Cardiac septum (tissue), 1 donor: ENCODE measurements at regions not wholly inside any gene's neighbourhood (a gene's known extent, or its start where the extent isn't known, plus 50 kb on each side); places are given as distances from the start of the nearest gene placed in this dataset.

ENCODE experiments used
- DNase-seq: peaks from one replicate; pipeline ENCODE4 v3.0.0-alpha.2; 2020; ENCODE audit warnings: low spot score
- intact Hi-C: fragments of 100-400 bp; cut with DNase I; formaldehyde crosslinking; loops from one replicate; pipeline ENCODE4 v1.14.0; 2022
- donor health status: DM: no; HTN: no; CAD: no.

GRCh38 chr1:101314244-101314643 lies 77.4 kb downstream of the S1PR1 start:
- no peak for DNase-seq
- intact Hi-C loops = no loop called here

GRCh38 chr1:101316256-101316655 lies 79.4 kb downstream of the S1PR1 start:
- intact Hi-C loops = no loop called here

GRCh38 chr1:101316799-101317198 lies 80.0 kb downstream of the S1PR1 start:
- intact Hi-C loops = no loop called here
- DNase-seq = no peak

More at GRCh38 chr1:101316256-101316655, 79.4 kb downstream of the S1PR1 start:
- DNase-seq = no peak

- no peak for DNase-seq
- intact Hi-C loops = no loop called here
Observed at GRCh38 chr1:101317590-101317989, 80.8 kb downstream of the S1PR1 start.

- intact Hi-C loops = no loop called here
- DNase-seq = no peak
Observed at GRCh38 chr1:101323535-101323934, 86.7 kb downstream of the S1PR1 start.

- no peak for DNase-seq
- intact Hi-C loops = no loop called here
Observed at GRCh38 chr1:101325144-101325543, 88.3 kb downstream of the S1PR1 start.

- no peak for DNase-seq
- intact Hi-C loops = no loop called here
Observed at GRCh38 chr1:101330427-101331130, 93.8 kb downstream of the S1PR1 start.

- DNase-seq = no peak
- intact Hi-C loops = no loop called here
Observed at GRCh38 chr1:101331794-101332193, 95.0 kb downstream of the S1PR1 start.

GRCh38 chr1:101332633-101333032 lies 95.8 kb downstream of the S1PR1 start:
- DNase-seq = no peak
- intact Hi-C loops = no loop called here

- intact Hi-C loops = no loop called here
- DNase-seq = no peak
Observed at GRCh38 chr1:101333186-101333585, 96.4 kb downstream of the S1PR1 start.

- DNase-seq = no peak
- intact Hi-C loops = no loop called here
Observed at GRCh38 chr1:101337968-101338367, 101.1 kb downstream of the S1PR1 start.

- DNase-seq = no peak
Observed at GRCh38 chr1:101338714-101339430, 102.1 kb downstream of the S1PR1 start.

GRCh38 chr1:101344745-101345144 lies 107.9 kb downstream of the S1PR1 start:
- intact Hi-C loops = no loop called here
- DNase-seq = no peak

More at GRCh38 chr1:101338714-101339430, 102.1 kb downstream of the S1PR1 start:
- intact Hi-C loops = no loop called here

- intact Hi-C loops = no loop called here
- no peak for DNase-seq
Observed at GRCh38 chr1:101346419-101346818, 109.6 kb downstream of the S1PR1 start.

GRCh38 chr1:101356013-101356412 lies 119.2 kb downstream of the S1PR1 start:
- intact Hi-C loops = loop anchor here (2.0 to 5.0 kb wide), 2 partner anchors 49 to 435 kb away; no protein-coding TSS in a partner anchor
- no peak for DNase-seq

- intact Hi-C loops = loop anchor here (2.0 to 5.0 kb wide), 2 partner anchors 50 to 436 kb away; no protein-coding TSS in a partner anchor
- no peak for DNase-seq
Observed at GRCh38 chr1:101356604-101357443, 120.0 kb downstream of the S1PR1 start.

- DNase-seq = no peak
- intact Hi-C loops = loop anchor here (2.0 to 5.0 kb wide), 2 partner anchors 50 to 437 kb away; no protein-coding TSS in a partner anchor
Observed at GRCh38 chr1:101357444-101357986, 120.7 kb downstream of the S1PR1 start.

- no peak for DNase-seq
- intact Hi-C loops = no loop called here
Observed at GRCh38 chr1:101360506-101360905, 123.7 kb downstream of the S1PR1 start.

- DNase-seq = no peak
- intact Hi-C loops = no loop called here
Observed at GRCh38 chr1:101363891-101364318, 127.1 kb downstream of the S1PR1 start.
